ENCODE measurements at regions not wholly inside any gene's neighbourhood (a gene's known extent, or its start where the extent isn't known, plus 50 kb on each side); places are given as distances from the start of the nearest gene placed in this dataset.

GRCh38 chr20:20864351-20865096, 152.1 kb upstream of the RALGAPA2 start:
- peak; percentile 31 for TF ChIP-seq CTCF (IDR thresholded peaks at IDR 0.05; ENCODE audit: low read depth, low read length)
- TF ChIP-seq EZH2phosphoT487 (IDR thresholded peaks at IDR 0.05; ENCODE audit: low read depth), result no peak
